Stimulated activated CD8-positive, alpha-beta memory T cell treated with anti-CD3 and anti-CD28 coated beads, Interleukin-12 subunit alpha, Interleukin-12 subunit beta, amount 100 ng/mL, for 4 hours (primary cell): ENCODE measurements at regions not wholly inside any gene's neighbourhood (a gene's known extent, or its start where the extent isn't known, plus 50 kb on each side); places are given as distances from the start of the nearest gene placed in this dataset.
"Not testable (repeated sequence)": the region's sequence is repeated elsewhere in the genome, so short reads cannot be mapped to it uniquely, and the experiment has no call there.

Experiments
- DNase-seq: peaks from one replicate; pipeline ENCODE4 v3.0.0-alpha.2; 2020; ENCODE audit warnings: low read depth

GRCh38 chr5:40134883-40135520 lies 544.7 kb upstream of the PTGER4 start:
- DNase-seq, result no peak

- no peak for DNase-seq
Measured at GRCh38 chr5:40124367-40124766, 555.3 kb upstream of the PTGER4 start.

- no peak for DNase-seq
Measured at GRCh38 chr5:40121236-40121635, 558.5 kb upstream of the PTGER4 start.

- DNase-seq, result no peak
Measured at GRCh38 chr5:40112875-40113274, 566.8 kb upstream of the PTGER4 start.

GRCh38 chr5:40111036-40111435 lies 568.7 kb upstream of the PTGER4 start:
- not testable (repeated sequence) for DNase-seq

GRCh38 chr5:40108764-40109390 lies 570.8 kb upstream of the PTGER4 start:
- DNase-seq, result not testable (repeated sequence)

- DNase-seq, result not testable (repeated sequence)
Measured at GRCh38 chr5:40107786-40108185, 571.9 kb upstream of the PTGER4 start.

GRCh38 chr5:40106847-40107246 lies 572.9 kb upstream of the PTGER4 start:
- no peak for DNase-seq

- no peak for DNase-seq
Measured at GRCh38 chr5:40098313-40098712, 581.4 kb upstream of the PTGER4 start.

- no peak for DNase-seq
Measured at GRCh38 chr5:40093550-40093949, 586.2 kb upstream of the PTGER4 start.

- no peak for DNase-seq
Measured at GRCh38 chr5:40089269-40089668, 590.4 kb upstream of the PTGER4 start.

GRCh38 chr5:40084614-40085013 lies 595.1 kb upstream of the PTGER4 start:
- no peak for DNase-seq

GRCh38 chr5:40082313-40082712 lies 597.4 kb upstream of the PTGER4 start:
- DNase-seq, result no peak

- DNase-seq, result no peak
Measured at GRCh38 chr5:40080191-40080590, 599.5 kb upstream of the PTGER4 start.

GRCh38 chr5:40078898-40079575 lies 600.7 kb upstream of the PTGER4 start:
- DNase-seq, result no peak

- DNase-seq, result no peak
Measured at GRCh38 chr5:40074826-40075225, 604.9 kb upstream of the PTGER4 start.

- DNase-seq, result no peak
Measured at GRCh38 chr5:40073927-40074326, 605.8 kb upstream of the PTGER4 start.

- DNase-seq, result no peak
Measured at GRCh38 chr5:40071870-40072269, 607.8 kb upstream of the PTGER4 start.

- no peak for DNase-seq
Measured at GRCh38 chr5:40066616-40067015, 613.1 kb upstream of the PTGER4 start.

- DNase-seq, result no peak
Measured at GRCh38 chr5:40052808-40053207, 626.9 kb upstream of the PTGER4 start.

GRCh38 chr5:40046792-40047191 lies 622.0 kb upstream of the DAB2 start:
- DNase-seq, result no peak

GRCh38 chr5:40045429-40045828 lies 620.6 kb upstream of the DAB2 start:
- no peak for DNase-seq

GRCh38 chr5:40043916-40044315 lies 619.1 kb upstream of the DAB2 start:
- no peak for DNase-seq
